ENCODE measurements at regions not wholly inside any gene's neighbourhood (a gene's known extent, or its start where the extent isn't known, plus 50 kb on each side); places are given as distances from the start of the nearest gene placed in this dataset.
"Not testable (repeated sequence)": the region's sequence is repeated elsewhere in the genome, so short reads cannot be mapped to it uniquely, and the experiment has no call there.

- no peak for DNase-seq (ENCODE audit: low spot score)
These were observed 147.4 kb downstream of the CYP26A1 start for GRCh38 chr10:93221171-93221496.

- no peak for DNase-seq (ENCODE audit: low spot score)
These were observed 147.8 kb downstream of the CYP26A1 start for GRCh38 chr10:93221521-93221920.

GRCh38 chr10:93222211-93222754, 148.6 kb downstream of the CYP26A1 start:
- no peak for DNase-seq (ENCODE audit: low spot score)

GRCh38 chr10:93222876-93223275, 149.2 kb downstream of the CYP26A1 start:
- DNase-seq (ENCODE audit: low spot score): no peak

- DNase-seq (ENCODE audit: low spot score): no peak
These were observed 149.6 kb downstream of the CYP26A1 start for GRCh38 chr10:93223336-93223735.

- peak; percentile 19 for DNase-seq (ENCODE audit: low spot score)
These were observed 150.5 kb downstream of the CYP26A1 start for GRCh38 chr10:93224005-93224779.

GRCh38 chr10:93225938-93226337, 152.2 kb downstream of the CYP26A1 start:
- DNase-seq (ENCODE audit: low spot score): no peak

GRCh38 chr10:93226619-93227018, 152.9 kb downstream of the CYP26A1 start:
- no peak for DNase-seq (ENCODE audit: low spot score)

GRCh38 chr10:93230596-93230995, 156.9 kb downstream of the CYP26A1 start:
- DNase-seq (ENCODE audit: low spot score): not testable (repeated sequence)

GRCh38 chr10:93232159-93232558, 158.5 kb downstream of the CYP26A1 start:
- not testable (repeated sequence) for DNase-seq (ENCODE audit: low spot score)

GRCh38 chr10:93234940-93235339, 161.2 kb downstream of the CYP26A1 start:
- not testable (repeated sequence) for DNase-seq (ENCODE audit: low spot score)

- no peak for DNase-seq (ENCODE audit: low spot score)
These were observed 162.0 kb downstream of the CYP26A1 start for GRCh38 chr10:93235686-93236085.

- no peak for DNase-seq (ENCODE audit: low spot score)
These were observed 162.8 kb downstream of the CYP26A1 start for GRCh38 chr10:93236393-93237040.

GRCh38 chr10:93245147-93245546, 171.5 kb downstream of the CYP26A1 start:
- DNase-seq (ENCODE audit: low spot score): no peak

GRCh38 chr10:93245779-93246178, 172.1 kb downstream of the CYP26A1 start:
- no peak for DNase-seq (ENCODE audit: low spot score)

- DNase-seq (ENCODE audit: low spot score): no peak
These were observed 175.0 kb downstream of the CYP26A1 start for GRCh38 chr10:93248583-93249227.

GRCh38 chr10:93250010-93250409, 176.3 kb downstream of the CYP26A1 start:
- no peak for DNase-seq (ENCODE audit: low spot score)

- no peak for DNase-seq (ENCODE audit: low spot score)
These were observed 180.6 kb downstream of the CYP26A1 start for GRCh38 chr10:93254180-93254853.

GRCh38 chr10:93255546-93255945, 181.9 kb downstream of the CYP26A1 start:
- DNase-seq (ENCODE audit: low spot score): no peak
